HCT116 (cell line): ENCODE measurements at regions not wholly inside any gene's neighbourhood (a gene's known extent, or its start where the extent isn't known, plus 50 kb on each side); places are given as distances from the start of the nearest gene placed in this dataset.

Experiments used
- CEBPB ChIP-seq: IDR thresholded peaks from 2 replicates; pipeline ENCODE4 v1.6.1; 2012; ENCODE audit warnings: low read depth
- EZH2 ChIP-seq: fragments of 200-600 bp; sonication (generic); IDR thresholded peaks from 2 replicates; pipeline ENCODE4 v1.6.1; 2017; ENCODE audit warnings: antibody characterized with exemption, mixed run types
- EZH2phosphoT487 ChIP-seq: fragments of 200-600 bp; IDR thresholded peaks from 2 replicates; pipeline ENCODE4 v1.6.1; 2018; ENCODE audit warnings: antibody characterized with exemption, borderline replicate concordance
- JUND ChIP-seq: IDR thresholded peaks from 2 replicates; pipeline ENCODE4 v1.6.1; 2012
- POLR2A ChIP-seq: IDR thresholded peaks from 2 replicates; pipeline ENCODE4 v1.7.0; 2011; ENCODE audit warnings: borderline replicate concordance; ENCODE audit not compliant: insufficient read depth, insufficient read length; ENCODE audit errors: extremely low read depth
- POLR2AphosphoS5 ChIP-seq: IDR thresholded peaks from 2 replicates; pipeline ENCODE4 v1.6.1; 2011; ENCODE audit warnings: mild to moderate bottlenecking, low read depth, low read length, moderate library complexity
- TCF7L2 ChIP-seq: IDR thresholded peaks from 2 replicates; pipeline ENCODE4 v1.7.0; 2011; ENCODE audit warnings: borderline replicate concordance, inconsistent platforms; ENCODE audit not compliant: insufficient read depth, insufficient read length; ENCODE audit errors: extremely low read depth
- TF ChIP-seq, protein P1 (sequence below), 3 experiments: fragments of 200-600 bp in 1 of 3; sonication (generic) in 1 of 3; IDR thresholded peaks in 2 of 3; conservative IDR thresholded peaks in 1 of 3; 2 replicates each; pipeline ENCODE4 v1.5.1; 2012 to 2017; ENCODE audit warnings: low read depth in 2 of 3, low read length in 2 of 3, antibody characterized with exemption in 1 of 3, borderline replicate concordance in 1 of 3, control low read depth in 1 of 3, mild to moderate bottlenecking in 1 of 3, mixed read lengths in 1 of 3, mixed run types in 1 of 3, moderate library complexity in 1 of 3; ENCODE audit not compliant: insufficient read depth in 1 of 3
- TF ChIP-seq, protein P2 (sequence below): IDR thresholded peaks from 2 replicates; pipeline ENCODE4 v1.6.1; 2012; ENCODE audit warnings: low read depth
- TF ChIP-seq, protein P3 (sequence below): IDR thresholded peaks from 2 replicates; pipeline ENCODE4 v1.6.1; 2012

DNA sequence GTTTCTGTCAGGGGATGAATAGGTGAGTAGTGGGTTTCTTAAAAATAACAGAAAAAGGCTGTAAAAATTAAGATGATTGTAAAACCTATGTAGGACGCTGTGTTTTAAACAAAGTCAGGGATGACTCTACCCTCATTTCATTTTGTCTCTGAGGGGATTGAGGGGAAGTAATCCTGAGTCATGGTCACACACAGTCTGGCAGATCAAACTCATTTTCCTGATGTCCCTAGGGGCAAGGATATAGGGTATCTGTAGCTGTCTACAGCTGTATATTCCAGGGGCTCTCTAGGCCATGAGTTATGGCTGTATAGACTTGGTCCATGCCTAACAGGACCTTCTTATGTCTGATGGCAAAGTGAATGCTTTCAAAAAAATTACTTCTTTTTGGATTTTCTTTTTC lies 421.1 kb downstream of the PDCD6IP start:
- TF ChIP-seq, protein P1, sequence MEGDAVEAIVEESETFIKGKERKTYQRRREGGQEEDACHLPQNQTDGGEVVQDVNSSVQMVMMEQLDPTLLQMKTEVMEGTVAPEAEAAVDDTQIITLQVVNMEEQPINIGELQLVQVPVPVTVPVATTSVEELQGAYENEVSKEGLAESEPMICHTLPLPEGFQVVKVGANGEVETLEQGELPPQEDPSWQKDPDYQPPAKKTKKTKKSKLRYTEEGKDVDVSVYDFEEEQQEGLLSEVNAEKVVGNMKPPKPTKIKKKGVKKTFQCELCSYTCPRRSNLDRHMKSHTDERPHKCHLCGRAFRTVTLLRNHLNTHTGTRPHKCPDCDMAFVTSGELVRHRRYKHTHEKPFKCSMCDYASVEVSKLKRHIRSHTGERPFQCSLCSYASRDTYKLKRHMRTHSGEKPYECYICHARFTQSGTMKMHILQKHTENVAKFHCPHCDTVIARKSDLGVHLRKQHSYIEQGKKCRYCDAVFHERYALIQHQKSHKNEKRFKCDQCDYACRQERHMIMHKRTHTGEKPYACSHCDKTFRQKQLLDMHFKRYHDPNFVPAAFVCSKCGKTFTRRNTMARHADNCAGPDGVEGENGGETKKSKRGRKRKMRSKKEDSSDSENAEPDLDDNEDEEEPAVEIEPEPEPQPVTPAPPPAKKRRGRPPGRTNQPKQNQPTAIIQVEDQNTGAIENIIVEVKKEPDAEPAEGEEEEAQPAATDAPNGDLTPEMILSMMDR (IDR thresholded peaks at IDR 0.05 in 2 of 3, conservative IDR thresholded peaks at IDR 0.05 in 1 of 3; ENCODE audit: borderline replicate concordance in 1 of 3, insufficient read depth in 1 of 3, low read depth in 2 of 3, low read length in 2 of 3), result no peak
- TF ChIP-seq EZH2, result no peak
- no peak for TF ChIP-seq POLR2A
- no peak for TF ChIP-seq TCF7L2
- TF ChIP-seq, protein P2, sequence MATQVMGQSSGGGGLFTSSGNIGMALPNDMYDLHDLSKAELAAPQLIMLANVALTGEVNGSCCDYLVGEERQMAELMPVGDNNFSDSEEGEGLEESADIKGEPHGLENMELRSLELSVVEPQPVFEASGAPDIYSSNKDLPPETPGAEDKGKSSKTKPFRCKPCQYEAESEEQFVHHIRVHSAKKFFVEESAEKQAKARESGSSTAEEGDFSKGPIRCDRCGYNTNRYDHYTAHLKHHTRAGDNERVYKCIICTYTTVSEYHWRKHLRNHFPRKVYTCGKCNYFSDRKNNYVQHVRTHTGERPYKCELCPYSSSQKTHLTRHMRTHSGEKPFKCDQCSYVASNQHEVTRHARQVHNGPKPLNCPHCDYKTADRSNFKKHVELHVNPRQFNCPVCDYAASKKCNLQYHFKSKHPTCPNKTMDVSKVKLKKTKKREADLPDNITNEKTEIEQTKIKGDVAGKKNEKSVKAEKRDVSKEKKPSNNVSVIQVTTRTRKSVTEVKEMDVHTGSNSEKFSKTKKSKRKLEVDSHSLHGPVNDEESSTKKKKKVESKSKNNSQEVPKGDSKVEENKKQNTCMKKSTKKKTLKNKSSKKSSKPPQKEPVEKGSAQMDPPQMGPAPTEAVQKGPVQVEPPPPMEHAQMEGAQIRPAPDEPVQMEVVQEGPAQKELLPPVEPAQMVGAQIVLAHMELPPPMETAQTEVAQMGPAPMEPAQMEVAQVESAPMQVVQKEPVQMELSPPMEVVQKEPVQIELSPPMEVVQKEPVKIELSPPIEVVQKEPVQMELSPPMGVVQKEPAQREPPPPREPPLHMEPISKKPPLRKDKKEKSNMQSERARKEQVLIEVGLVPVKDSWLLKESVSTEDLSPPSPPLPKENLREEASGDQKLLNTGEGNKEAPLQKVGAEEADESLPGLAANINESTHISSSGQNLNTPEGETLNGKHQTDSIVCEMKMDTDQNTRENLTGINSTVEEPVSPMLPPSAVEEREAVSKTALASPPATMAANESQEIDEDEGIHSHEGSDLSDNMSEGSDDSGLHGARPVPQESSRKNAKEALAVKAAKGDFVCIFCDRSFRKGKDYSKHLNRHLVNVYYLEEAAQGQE, result no peak
- no peak for TF ChIP-seq JUND
- TF ChIP-seq CEBPB, result no peak
- no peak for TF ChIP-seq EZH2phosphoT487
- no peak for TF ChIP-seq POLR2AphosphoS5
- TF ChIP-seq, protein P3, sequence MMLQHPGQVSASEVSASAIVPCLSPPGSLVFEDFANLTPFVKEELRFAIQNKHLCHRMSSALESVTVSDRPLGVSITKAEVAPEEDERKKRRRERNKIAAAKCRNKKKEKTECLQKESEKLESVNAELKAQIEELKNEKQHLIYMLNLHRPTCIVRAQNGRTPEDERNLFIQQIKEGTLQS, result no peak
